ENCODE measurements at regions not wholly inside any gene's neighbourhood (a gene's known extent, or its start where the extent isn't known, plus 50 kb on each side); places are given as distances from the start of the nearest gene placed in this dataset.

GRCh38 chr3:180332608-180333007 is 269.4 kb upstream of the TTC14 start:
- Histone ChIP-seq H3K27me3 (ENCODE audit: control insufficient read depth in 1 of 2, insufficient read depth in 1 of 2, low read length in 2 of 2) (no peaks in the 10 kb centered on the region), H2BK15ac (ENCODE audit: low read depth, poor library complexity, severe bottlenecking) (no peak overlapping the region), H3K9ac (ENCODE audit: low read length) (no peak overlapping the region), H2BK12ac (ENCODE audit: low read length in 2 of 2) (no peak overlapping the region), H2AFZ (ENCODE audit: low read depth, low read length) (no peak overlapping the region), H3K4ac (ENCODE audit: low read depth in 1 of 2, low read length in 2 of 2) (no peak overlapping the region), H3K4me1 (ENCODE audit: control insufficient read depth, insufficient read depth, low read depth, low read length) (no peaks in the 10 kb centered on the region), H3K36me3 (ENCODE audit: control insufficient read depth in 1 of 2, insufficient read depth in 2 of 2, low read depth in 1 of 2, low read length in 2 of 2) (no peaks in the 10 kb centered on the region), H3K9me3 (ENCODE audit: control insufficient read depth, low read length) (peaks cover 7% of the 10 kb centered on the region), H3K4me2 (ENCODE audit: low read length, poor library complexity, severe bottlenecking) (no peak overlapping the region), H3K23ac (ENCODE audit: low read length in 2 of 2) (no peak overlapping the region), H2BK5ac (ENCODE audit: low read depth, low read length, poor library complexity, severe bottlenecking) (no peak overlapping the region), H2AK5ac (ENCODE audit: low read length, severe bottlenecking) (no peak overlapping the region), H4K91ac (ENCODE audit: low read length) (no peak overlapping the region), H3K79me1 (replicated peaks; ENCODE audit: low read length, poor library complexity, severe bottlenecking) (no peaks in the 10 kb centered on the region), H4K8ac (ENCODE audit: low read length) (no peak overlapping the region), H3K27ac (ENCODE audit: low read length, poor library complexity, severe bottlenecking) (no peak overlapping the region), H3K18ac (ENCODE audit: low read depth in 1 of 2, low read length in 2 of 2) (no peak overlapping the region), H2BK120ac (ENCODE audit: low read depth, low read length) (no peak overlapping the region), H3K4me3 (ENCODE audit: insufficient read depth in 1 of 2, low read depth in 1 of 2, low read length in 2 of 2) (no peak overlapping the region), H3K14ac (ENCODE audit: low read length in 2 of 2) (no peak overlapping the region)
- WGBS = 65% methylated on average over 3 of the region's 4 CpGs
- no peak for DNase-seq

- Histone ChIP-seq H2AK5ac (ENCODE audit: low read length, severe bottlenecking) (no peak overlapping the region), H2BK12ac (ENCODE audit: low read length in 2 of 2) (no peak overlapping the region), H3K14ac (ENCODE audit: low read length in 2 of 2) (no peak overlapping the region), H3K4me1 (ENCODE audit: control insufficient read depth, insufficient read depth, low read depth, low read length) (no peaks in the 10 kb centered on the region), H2BK15ac (ENCODE audit: low read depth, poor library complexity, severe bottlenecking) (no peak overlapping the region), H3K27me3 (ENCODE audit: control insufficient read depth in 1 of 2, insufficient read depth in 1 of 2, low read length in 2 of 2) (no peaks in the 10 kb centered on the region), H2BK5ac (ENCODE audit: low read depth, low read length, poor library complexity, severe bottlenecking) (no peak overlapping the region), H3K9me3 (ENCODE audit: control insufficient read depth, low read length) (peaks cover 7% of the 10 kb centered on the region), H3K27ac (ENCODE audit: low read length, poor library complexity, severe bottlenecking) (no peak overlapping the region), H3K4me2 (ENCODE audit: low read length, poor library complexity, severe bottlenecking) (no peak overlapping the region), H2BK120ac (ENCODE audit: low read depth, low read length) (no peak overlapping the region), H3K79me1 (replicated peaks; ENCODE audit: low read length, poor library complexity, severe bottlenecking) (no peaks in the 10 kb centered on the region), H2AFZ (ENCODE audit: low read depth, low read length) (no peak overlapping the region), H3K18ac (ENCODE audit: low read depth in 1 of 2, low read length in 2 of 2) (no peak overlapping the region), H3K36me3 (ENCODE audit: control insufficient read depth in 1 of 2, insufficient read depth in 2 of 2, low read depth in 1 of 2, low read length in 2 of 2) (no peaks in the 10 kb centered on the region), H3K23ac (ENCODE audit: low read length in 2 of 2) (no peak overlapping the region), H3K4ac (ENCODE audit: low read depth in 1 of 2, low read length in 2 of 2) (no peak overlapping the region), H4K8ac (ENCODE audit: low read length) (no peak overlapping the region), H3K4me3 (ENCODE audit: insufficient read depth in 1 of 2, low read depth in 1 of 2, low read length in 2 of 2) (no peak overlapping the region), H3K9ac (ENCODE audit: low read length) (no peak overlapping the region), H4K91ac (ENCODE audit: low read length) (no peak overlapping the region)
- WGBS = 39% methylated on average over 2 of the region's 3 CpGs
- no peak for DNase-seq
These were observed 266.9 kb upstream of the TTC14 start for GRCh38 chr3:180335050-180335449.

- Histone ChIP-seq H3K9me3 (ENCODE audit: control insufficient read depth, low read length) (no peaks in the 10 kb centered on the region), H2AK5ac (ENCODE audit: low read length, severe bottlenecking) (no peak overlapping the region), H2AFZ (ENCODE audit: low read depth, low read length) (no peak overlapping the region), H3K9ac (ENCODE audit: low read length) (no peak overlapping the region), H3K27me3 (ENCODE audit: control insufficient read depth in 1 of 2, insufficient read depth in 1 of 2, low read length in 2 of 2) (no peaks in the 10 kb centered on the region), H3K14ac (ENCODE audit: low read length in 2 of 2) (no peak overlapping the region), H2BK15ac (ENCODE audit: low read depth, poor library complexity, severe bottlenecking) (no peak overlapping the region), H3K18ac (ENCODE audit: low read depth in 1 of 2, low read length in 2 of 2) (no peak overlapping the region), H3K4me3 (ENCODE audit: insufficient read depth in 1 of 2, low read depth in 1 of 2, low read length in 2 of 2) (no peak overlapping the region), H3K79me1 (replicated peaks; ENCODE audit: low read length, poor library complexity, severe bottlenecking) (no peaks in the 10 kb centered on the region), H3K23ac (ENCODE audit: low read length in 2 of 2) (no peak overlapping the region), H2BK12ac (ENCODE audit: low read length in 2 of 2) (no peak overlapping the region), H2BK120ac (ENCODE audit: low read depth, low read length) (no peak overlapping the region), H3K36me3 (ENCODE audit: control insufficient read depth in 1 of 2, insufficient read depth in 2 of 2, low read depth in 1 of 2, low read length in 2 of 2) (no peaks in the 10 kb centered on the region), H2BK5ac (ENCODE audit: low read depth, low read length, poor library complexity, severe bottlenecking) (no peak overlapping the region), H3K4me1 (ENCODE audit: control insufficient read depth, insufficient read depth, low read depth, low read length) (no peaks in the 10 kb centered on the region), H4K8ac (ENCODE audit: low read length) (no peak overlapping the region), H4K91ac (ENCODE audit: low read length) (no peak overlapping the region), H3K4ac (ENCODE audit: low read depth in 1 of 2, low read length in 2 of 2) (no peak overlapping the region), H3K27ac (ENCODE audit: low read length, poor library complexity, severe bottlenecking) (no peak overlapping the region), H3K4me2 (ENCODE audit: low read length, poor library complexity, severe bottlenecking) (no peak overlapping the region)
- no peak for DNase-seq
- 77% methylated on average over 2 of the region's 2 CpGs for WGBS
These were observed 261.6 kb upstream of the TTC14 start for GRCh38 chr3:180340395-180340794.

GRCh38 chr3:180341516-180341915 is 260.4 kb upstream of the TTC14 start:
- Histone ChIP-seq H3K4me1 (ENCODE audit: control insufficient read depth, insufficient read depth, low read depth, low read length) (no peaks in the 10 kb centered on the region), H2AFZ (ENCODE audit: low read depth, low read length) (no peak overlapping the region), H2BK5ac (ENCODE audit: low read depth, low read length, poor library complexity, severe bottlenecking) (no peak overlapping the region), H3K4me3 (ENCODE audit: insufficient read depth in 1 of 2, low read depth in 1 of 2, low read length in 2 of 2) (no peak overlapping the region), H3K14ac (ENCODE audit: low read length in 2 of 2) (no peak overlapping the region), H3K27me3 (ENCODE audit: control insufficient read depth in 1 of 2, insufficient read depth in 1 of 2, low read length in 2 of 2) (no peaks in the 10 kb centered on the region), H2BK15ac (ENCODE audit: low read depth, poor library complexity, severe bottlenecking) (no peak overlapping the region), H2BK12ac (ENCODE audit: low read length in 2 of 2) (no peak overlapping the region), H2BK120ac (ENCODE audit: low read depth, low read length) (no peak overlapping the region), H3K79me1 (replicated peaks; ENCODE audit: low read length, poor library complexity, severe bottlenecking) (no peaks in the 10 kb centered on the region), H4K8ac (ENCODE audit: low read length) (no peak overlapping the region), H4K91ac (ENCODE audit: low read length) (no peak overlapping the region), H3K4me2 (ENCODE audit: low read length, poor library complexity, severe bottlenecking) (no peak overlapping the region), H3K9ac (ENCODE audit: low read length) (no peak overlapping the region), H3K23ac (ENCODE audit: low read length in 2 of 2) (no peak overlapping the region), H3K36me3 (ENCODE audit: control insufficient read depth in 1 of 2, insufficient read depth in 2 of 2, low read depth in 1 of 2, low read length in 2 of 2) (no peaks in the 10 kb centered on the region), H3K9me3 (ENCODE audit: control insufficient read depth, low read length) (no peaks in the 10 kb centered on the region), H3K18ac (ENCODE audit: low read depth in 1 of 2, low read length in 2 of 2) (no peak overlapping the region), H3K4ac (ENCODE audit: low read depth in 1 of 2, low read length in 2 of 2) (no peak overlapping the region), H3K27ac (ENCODE audit: low read length, poor library complexity, severe bottlenecking) (no peak overlapping the region), H2AK5ac (ENCODE audit: low read length, severe bottlenecking) (no peak overlapping the region)
- WGBS = 79% methylated on average over 2 of the region's 3 CpGs
- no peak for DNase-seq
